GM18909 (cell line): ENCODE measurements at regions not wholly inside any gene's neighbourhood (a gene's known extent, or its start where the extent isn't known, plus 50 kb on each side); places are given as distances from the start of the nearest gene placed in this dataset.
"Not testable (repeated sequence)": the region's sequence is repeated elsewhere in the genome, so short reads cannot be mapped to it uniquely, and the experiment has no call there.

Experiments used
- ATAC-seq: cut with Tn5 transposase; IDR thresholded peaks from one replicate; pipeline ENCODE4 v1.9.1; 2021; ENCODE audit warnings: mild to moderate bottlenecking; ENCODE audit not compliant: unreplicated experiment, poor library complexity

DNA sequence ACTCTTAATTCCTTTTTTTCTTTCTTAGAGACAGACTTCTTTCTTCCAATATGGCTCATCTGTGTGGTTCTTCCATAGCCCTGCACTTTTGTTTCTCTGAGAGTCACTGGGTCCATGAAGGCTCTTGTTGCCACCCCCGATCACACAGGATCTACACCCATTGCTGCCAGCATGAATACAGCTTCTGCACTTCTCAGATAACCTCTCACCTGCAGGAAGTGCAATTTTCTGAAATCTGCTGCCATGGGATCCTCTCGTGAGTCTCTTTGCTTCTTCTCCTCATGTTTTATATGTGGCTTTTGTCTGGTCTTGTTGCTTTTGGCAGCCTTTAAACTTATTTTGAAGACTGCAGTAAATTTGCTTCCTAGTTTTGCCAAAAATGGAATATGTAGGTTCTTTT, 171.2 kb downstream of the TMEM167A start:
- no peak for ATAC-seq

DNA sequence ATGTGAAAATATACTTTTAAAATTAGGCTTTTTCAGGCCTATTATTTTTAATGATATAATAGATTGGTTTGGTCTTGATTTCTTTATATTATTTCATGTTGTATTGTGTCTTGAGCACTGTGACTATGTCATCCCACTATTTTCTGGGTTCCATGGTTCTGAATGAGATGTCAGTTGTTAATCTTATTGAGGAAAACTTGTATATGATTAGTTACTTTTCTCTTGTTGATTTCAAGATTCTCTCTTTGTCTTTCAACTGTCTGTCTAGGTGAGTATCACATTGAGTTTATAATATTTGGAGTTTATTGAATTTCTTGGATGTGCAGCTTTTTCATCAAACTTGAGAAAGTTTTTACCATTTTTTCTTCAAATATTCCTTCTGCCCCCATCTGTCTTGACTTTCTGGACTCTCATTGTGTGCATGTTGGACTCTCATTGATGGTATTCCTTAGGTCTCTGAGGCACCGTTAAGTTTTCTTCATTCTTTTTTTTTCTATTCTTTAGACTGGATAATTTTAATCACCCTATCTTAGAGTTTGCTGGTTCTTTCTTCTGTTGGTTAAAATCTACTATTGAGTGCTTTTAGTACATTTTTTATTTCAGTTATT, 175.8 kb downstream of the TMEM167A start:
- no peak for ATAC-seq

DNA sequence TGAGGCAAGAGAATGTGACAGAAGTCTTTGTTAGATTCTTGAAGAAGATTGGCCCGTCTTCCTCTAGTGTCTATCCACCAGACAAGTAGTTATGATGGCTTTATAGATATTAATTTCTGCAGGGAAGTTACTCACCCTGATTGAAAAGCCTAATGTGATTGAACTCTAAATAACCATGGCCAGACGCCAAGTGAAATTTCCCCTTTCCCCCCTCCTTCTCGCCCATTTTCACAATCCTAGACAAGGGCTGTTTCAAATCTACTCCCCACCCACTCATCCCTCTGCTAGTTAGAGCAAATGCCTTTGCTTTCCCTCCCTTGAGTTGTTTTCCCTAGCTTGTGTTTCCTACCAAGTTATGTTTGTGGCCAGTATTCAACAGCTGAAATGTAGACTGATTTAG, 182.5 kb downstream of the TMEM167A start:
- ATAC-seq, result no peak

DNA sequence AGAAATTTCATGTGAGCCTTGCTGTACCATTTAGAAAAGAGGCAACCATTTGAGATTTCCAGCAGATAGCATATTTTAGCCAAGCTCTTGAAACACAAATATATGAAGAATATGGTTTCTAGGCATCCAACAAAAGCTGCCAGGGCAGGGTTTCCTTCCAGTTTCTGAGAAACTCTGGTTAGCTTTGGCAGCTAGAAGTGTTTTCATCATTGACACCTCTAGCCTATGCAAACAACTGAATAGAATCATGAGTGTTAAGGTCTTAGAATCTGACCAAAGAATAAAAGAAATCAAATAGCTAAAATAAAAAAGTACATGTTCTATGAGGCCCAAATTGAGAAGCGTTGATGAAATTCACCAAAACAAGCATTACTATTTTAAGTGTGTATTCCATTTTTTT, 188.1 kb downstream of the TMEM167A start:
- ATAC-seq, result no peak

DNA sequence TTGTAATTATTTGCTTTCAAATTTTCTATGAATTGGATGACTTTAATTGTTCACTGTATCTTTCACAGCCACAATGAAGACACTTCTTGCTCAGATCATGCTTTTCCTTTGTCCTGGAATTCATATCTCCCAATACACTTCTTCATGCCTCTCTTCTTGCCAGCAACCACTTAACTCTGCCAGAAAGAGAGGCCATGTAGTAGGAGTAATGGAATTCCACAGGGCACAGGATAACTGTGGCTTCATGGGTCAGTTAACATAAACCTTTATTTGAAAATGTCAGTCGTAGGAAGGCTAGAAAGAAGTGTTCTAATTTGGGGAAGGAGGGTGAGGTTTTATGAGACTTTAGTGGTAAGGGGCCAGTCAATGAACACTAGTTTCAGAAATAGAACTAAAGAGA, 190.3 kb downstream of the TMEM167A start:
- ATAC-seq, result no peak

DNA sequence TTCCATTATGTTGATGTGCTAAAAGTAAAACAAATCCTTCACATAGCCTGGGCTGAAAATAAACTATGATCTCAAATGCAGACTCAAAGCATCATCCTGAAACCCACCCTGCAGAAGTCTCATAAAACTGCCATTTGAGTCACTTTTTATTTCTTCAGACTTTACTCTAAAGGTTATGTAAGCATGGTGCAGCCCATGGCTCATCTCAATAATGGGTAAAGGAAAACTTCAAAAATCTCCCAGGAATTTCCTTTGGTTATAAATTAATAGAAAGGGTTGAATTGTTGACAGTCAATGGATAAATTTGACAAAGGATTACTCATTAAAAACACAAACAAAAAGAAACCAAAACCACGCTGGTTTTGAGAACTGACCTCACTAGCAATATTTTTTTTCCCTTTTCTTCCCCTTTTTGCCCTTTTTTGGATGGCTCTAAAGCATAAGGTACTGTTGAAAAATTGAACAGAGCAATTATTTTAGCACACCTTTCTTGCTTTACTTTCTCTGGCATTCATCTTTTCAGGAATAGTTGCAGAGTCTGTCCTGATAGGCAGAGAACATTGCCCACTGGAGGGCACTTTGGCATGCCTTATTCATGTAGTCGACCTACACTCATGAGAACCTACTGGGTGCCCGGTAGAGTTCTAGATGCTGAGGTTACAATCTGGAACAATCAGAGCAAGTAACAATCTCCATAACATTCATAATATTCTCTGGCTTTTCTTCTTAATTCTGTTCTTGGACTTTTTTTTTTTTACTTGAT, 191.4 kb downstream of the TMEM167A start:
- ATAC-seq, result peak; percentile 55

DNA sequence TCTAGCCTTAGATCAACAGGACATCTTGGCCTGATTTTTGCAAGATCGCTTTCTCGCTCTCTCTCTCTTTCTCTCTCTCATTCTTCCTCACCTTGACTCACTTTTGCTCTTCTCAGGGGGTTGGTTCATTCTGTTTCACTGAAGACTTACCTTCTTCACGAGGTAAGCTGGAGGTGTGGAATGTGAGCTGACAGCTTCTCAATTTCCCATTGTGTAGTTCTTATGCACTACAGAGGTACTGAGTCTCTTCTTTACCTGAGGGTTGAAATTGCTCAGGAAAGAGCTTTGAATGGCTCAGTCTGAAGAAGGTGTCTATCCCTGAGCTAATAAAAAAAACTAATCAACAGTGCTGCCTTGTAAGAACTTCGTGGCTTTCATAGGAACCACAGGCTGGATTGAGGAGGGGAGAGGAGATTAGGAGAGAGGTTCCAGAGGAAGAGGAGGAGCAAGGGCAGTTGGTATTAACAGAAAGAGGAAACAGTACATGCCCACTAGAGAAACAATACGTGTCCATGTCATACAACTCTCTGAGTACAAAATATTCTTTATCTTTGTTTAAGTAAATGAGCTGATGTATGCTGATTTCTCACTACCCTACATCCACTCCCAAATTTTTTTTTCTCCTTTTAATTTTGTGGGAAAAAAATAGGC, 192.2 kb downstream of the TMEM167A start:
- ATAC-seq, result no peak

DNA sequence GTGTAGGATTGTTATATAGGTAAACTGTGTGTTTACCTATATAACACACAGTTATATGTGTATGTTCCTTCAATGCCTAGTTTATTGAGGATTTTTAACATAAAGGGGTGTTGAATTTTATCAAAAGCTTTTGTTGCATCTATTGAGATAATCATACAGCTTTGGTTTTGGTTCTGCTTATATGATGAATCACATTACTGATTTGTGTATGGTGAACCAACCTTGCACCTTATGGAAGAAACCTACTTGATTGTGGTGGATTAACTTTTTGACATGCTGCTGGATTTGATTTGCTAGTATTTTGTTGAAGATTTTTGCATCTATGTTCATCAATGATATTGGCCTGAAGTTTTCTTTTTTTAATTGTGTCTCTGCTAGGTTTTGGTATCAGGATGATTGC, 194.9 kb downstream of the TMEM167A start:
- no peak for ATAC-seq

DNA sequence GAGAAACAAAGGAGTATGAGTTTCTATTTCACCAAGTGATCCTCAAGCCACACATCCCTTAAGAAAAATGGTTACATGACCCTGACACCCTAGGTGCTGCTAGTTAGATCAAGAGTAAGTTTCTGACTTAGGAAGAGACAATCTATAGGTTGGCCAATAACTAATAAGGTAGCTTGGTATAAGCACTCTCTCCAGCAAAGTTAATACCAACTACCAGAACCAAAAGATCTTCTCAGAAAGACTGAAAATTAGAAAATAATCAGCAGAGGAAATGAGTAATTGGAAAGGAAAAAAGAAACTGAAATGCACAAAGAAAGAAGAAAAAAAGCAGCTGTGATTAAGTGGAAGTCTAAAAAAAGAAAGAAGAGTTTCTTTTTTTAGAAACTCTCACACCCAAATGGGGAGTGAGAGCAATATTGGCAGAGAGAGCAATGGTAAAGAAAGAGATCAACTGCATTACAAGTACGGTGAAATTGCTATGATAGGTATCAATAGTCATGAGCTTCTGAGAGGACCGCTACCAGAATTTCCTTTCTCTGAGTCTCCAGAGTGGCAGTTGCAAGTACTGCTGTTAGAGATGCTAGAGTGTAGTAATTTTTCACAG, 195.5 kb downstream of the TMEM167A start:
- ATAC-seq, result peak; percentile 60

DNA sequence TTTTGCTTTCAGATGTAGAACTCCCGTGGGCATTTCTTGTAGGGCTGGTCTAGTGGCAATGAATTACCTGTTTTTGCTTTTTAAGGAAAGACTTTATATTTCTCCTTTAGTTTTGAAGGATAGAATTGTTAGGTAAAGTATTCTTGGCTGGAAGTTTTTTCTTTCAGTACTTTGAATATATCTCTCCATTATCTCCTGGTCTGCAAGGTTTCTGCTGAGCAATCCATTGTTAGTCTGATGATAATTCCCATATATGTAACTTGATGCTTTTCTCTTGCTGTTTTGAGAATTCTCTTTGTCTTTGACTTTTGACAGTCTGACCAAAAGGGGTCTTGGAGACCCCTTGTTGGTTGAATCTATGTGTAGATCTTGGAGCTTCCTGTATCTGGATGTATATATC, 198.1 kb downstream of the TMEM167A start:
- no peak for ATAC-seq

DNA sequence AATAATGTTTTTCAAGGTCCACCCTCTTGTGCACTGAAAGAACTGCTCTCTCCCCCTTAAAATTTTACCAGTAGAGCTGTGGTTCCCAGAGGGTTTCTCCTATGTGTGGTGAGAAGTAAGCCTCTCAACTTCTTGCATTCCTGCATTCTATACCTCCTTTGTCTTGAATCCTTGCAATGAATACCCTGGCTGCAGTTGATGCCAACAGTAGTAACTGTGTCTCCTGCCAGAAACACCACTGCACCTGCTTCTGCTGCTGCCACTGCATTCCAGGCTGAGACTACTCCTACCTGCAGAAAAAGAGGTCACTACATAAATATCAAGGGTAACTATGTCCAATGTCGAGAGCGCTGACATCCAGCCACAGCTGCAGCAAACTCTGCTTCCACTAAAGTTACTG, 203.7 kb downstream of the TMEM167A start:
- ATAC-seq, result no peak

DNA sequence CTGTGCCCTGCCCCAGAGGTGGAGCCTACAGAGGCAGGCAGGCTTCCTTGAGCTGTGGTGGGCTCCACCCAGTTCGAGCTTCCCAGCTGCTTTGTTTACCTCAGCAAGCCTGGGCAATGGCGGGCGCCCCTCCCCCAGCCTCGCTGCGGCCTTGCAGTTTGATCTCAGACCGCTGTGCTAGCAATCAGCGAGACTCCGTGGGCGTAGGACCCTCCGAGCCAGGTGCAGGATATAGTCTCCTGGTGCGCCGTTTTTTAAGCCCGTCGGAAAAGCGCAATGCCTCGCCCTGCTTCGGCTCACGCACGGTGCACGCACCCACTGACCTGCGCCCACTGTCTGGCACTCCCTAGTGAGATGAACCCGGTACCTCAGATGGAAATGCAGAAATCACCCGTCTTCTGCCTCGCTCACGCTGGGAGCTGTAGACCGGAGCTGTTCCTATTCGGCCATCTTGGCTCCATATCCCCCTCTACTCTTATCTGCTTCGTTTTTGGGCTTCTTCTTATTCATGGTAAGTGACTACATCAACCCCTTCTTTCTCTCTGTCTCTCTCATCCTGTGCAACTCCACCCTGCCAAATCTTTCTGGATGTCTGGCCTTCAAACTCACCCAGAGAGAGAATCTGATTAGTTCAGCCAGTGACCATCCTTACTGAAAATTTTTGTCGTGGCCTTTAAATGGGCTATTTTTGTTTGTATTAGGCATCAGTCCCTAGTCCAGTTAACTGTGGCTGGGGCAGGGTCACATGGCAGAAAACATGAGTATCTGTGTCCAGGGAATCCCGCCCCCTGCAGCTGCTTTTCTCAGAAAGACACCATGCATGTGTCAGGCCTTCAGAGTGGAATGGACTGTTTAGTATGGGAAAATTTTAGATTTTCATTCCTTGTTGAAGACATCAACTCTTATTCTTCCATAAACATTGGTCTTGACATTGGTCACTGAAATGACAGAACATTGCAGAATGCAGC, 204.6 kb downstream of the TMEM167A start:
- ATAC-seq, result not testable (repeated sequence)

DNA sequence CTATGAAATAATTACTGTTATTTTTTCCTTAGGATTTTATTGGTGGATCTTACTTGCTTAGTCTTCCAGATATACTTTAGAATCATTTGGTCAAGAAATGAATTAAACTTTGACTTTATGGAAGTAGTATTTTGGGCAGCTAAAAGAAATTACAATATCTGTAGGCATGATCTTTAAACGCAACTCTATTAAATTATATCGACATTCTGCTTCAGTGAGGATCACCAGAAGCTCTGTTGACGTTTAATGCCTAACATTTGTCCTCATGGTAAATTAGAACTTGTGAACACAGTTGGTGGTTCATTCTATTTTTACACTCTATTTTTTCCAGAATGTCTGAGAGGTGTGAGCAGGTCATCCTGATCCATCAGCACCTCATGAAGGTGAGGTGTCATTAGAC, 211.6 kb downstream of the TMEM167A start:
- ATAC-seq, result no peak

DNA sequence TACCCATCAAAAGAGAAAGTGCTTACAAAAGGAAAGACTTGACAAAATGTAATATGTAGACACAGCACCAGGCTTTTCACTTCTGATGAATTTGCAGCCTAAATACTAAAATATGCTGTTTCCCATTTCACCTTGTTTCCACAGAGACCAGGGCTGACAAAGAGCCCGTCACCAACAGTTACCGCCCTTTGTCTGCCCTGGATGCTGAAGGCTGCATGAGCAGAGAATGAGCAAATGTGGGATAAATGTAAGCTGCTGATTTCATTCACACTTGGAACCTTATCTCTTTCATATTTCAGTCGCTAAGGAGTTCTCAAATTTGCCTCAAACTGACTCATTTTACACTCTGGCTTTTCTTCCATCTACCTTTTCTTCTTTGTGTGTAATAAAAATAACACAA, 213.9 kb downstream of the TMEM167A start:
- no peak for ATAC-seq

DNA sequence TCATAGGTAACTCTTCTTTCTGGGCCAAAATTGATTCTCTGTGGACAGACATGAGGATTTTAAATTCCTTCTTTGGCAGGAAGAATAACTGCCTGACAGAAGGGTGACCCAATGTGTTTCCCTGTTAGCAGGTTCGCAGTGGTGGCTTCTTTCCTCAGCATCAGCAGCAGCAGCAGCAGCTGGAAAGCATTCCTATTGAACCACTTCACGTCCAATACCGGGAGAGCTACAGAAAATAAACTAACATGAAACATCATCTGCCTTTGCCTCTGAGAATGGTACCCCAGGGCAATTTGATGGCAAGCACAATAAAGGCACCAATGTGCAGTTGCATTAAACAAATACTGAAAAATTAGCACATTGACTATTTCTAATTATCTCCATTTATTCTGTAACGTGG, 214.5 kb downstream of the TMEM167A start:
- no peak for ATAC-seq

DNA sequence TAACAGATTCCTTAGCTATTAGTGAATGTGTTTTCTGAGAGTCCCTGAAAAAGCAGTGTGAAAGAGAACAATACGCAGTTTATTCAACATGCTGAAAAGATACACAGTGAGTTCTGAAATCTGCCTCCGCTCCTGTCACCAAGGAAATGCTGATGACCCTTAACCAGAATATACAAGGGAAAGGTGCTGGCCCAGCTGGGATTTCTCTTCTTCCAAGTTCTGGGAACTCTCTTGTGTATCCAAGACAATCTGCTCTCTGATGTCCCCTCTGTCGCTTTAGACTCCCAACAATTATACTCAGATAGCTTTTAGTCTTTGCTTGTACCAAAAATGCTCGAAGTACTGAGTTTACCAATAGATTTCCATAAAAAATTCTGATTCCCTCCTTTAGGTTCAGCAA, 214.9 kb downstream of the TMEM167A start:
- no peak for ATAC-seq

DNA sequence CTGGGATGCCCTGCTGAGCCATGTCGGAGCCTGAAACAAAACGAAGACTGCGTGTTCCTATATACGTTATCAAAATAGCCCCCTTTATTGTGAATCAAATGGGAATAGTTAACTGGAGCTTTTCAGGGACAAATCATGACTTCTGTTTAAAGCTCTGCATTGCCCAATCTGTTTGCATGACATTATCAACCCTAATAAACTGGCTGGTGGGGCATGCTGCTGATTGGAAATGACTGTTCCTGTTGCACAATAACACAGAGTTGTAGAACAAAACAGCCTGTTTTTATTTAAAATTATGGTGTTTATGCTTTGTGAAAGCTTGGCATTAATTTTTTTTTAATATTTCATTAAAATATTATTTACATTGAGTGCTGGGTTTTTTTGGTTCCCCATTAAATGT, 215.5 kb downstream of the TMEM167A start:
- no peak for ATAC-seq

DNA sequence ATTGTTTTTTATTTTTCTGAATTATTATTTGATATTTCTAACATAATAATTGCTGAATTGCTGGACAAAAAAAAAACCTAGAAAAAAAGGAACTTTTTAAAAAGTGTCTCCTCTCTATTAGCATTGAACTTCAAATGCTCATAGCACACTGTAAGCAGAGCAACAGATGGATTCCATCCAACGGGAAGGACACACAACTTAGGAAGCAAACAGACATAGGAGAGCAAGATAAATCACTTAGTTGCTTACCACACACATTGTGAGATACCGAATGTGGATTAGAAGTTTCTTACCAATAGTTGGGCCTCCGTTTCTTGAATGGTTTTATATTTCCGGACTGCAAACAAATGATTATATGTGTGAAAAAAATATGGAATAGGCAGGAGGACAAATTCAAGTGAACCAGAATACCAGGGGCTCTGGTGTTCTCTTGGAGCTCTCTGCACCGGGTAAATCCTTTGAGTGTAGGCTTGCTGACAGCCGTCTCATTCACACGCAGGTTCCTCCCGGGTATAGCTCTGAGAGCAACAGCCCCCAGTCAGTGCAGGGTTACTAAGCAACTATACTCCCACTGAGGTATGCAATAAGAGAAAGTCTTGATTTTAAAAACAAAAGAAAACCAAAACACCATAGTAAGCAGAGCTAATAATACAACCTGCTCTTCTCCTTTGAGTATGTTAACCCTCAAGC, 217.6 kb downstream of the TMEM167A start:
- ATAC-seq, result no peak

DNA sequence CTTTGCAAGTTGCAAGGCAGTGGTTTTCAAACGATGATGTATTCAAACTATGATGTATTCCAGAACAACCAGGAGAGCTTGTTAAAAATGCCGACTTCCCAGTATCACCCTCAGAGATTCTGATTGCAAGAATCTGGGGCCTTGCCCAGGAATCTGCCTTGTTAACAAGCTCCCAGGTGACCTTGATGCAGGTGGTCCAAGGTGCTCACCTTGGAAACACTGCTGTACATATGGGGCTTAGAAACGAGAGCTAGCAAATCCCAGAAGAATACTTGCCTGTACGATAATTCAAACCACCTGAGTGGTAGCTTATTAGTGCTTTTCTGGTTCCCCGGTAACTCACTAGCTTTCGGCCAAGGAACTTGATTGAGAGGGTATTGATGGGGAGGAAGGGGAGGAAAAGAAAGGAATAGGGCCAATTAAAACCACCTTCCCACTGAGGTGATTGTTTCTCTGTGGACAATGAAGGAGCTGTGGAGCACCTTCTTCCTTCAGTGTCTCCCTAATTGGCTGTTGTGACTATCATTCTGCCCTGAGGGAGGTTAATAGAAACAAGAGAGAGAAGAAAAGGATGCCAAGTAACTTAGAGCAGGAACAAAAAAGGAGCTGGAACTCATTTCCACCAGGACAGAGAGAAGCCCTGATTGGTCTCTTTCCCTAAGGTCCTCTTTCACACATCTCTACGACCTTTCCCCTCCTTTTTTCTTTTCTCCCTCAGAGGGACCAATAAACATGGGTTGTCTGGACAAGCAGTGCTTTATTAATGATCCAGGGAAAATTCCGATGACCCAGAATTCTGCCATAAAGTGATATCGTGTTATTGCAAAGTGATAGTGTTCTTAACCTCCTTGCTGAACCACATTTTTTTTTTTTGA, 218.8 kb downstream of the TMEM167A start:
- no peak for ATAC-seq
